GM21723 (cell line): ENCODE measurements at regions not wholly inside any gene's neighbourhood (a gene's known extent, or its start where the extent isn't known, plus 50 kb on each side); places are given as distances from the start of the nearest gene placed in this dataset.
"Not testable (repeated sequence)": the region's sequence is repeated elsewhere in the genome, so short reads cannot be mapped to it uniquely, and the experiment has no call there.

Source experiments
- ATAC-seq: cut with Tn5 transposase; IDR thresholded peaks from one replicate; pipeline ENCODE4 v1.9.1; 2021; ENCODE audit warnings: mild to moderate bottlenecking, moderate library complexity; ENCODE audit not compliant: unreplicated experiment

- ATAC-seq: no peak
These were observed 86.8 kb upstream of the CCDC71L start for GRCh38 chr7:106747804-106748203.

- ATAC-seq: no peak
These were observed 88.2 kb upstream of the CCDC71L start for GRCh38 chr7:106749165-106749564.

GRCh38 chr7:106750773-106751172 lies 89.8 kb upstream of the CCDC71L start:
- no peak for ATAC-seq

GRCh38 chr7:106752367-106752766 lies 91.4 kb upstream of the CCDC71L start:
- ATAC-seq: no peak

- not testable (repeated sequence) for ATAC-seq
These were observed 94.1 kb upstream of the CCDC71L start for GRCh38 chr7:106755024-106755423.

GRCh38 chr7:106755641-106756040 lies 94.7 kb upstream of the CCDC71L start:
- no peak for ATAC-seq

GRCh38 chr7:106756071-106756470 lies 95.1 kb upstream of the CCDC71L start:
- ATAC-seq: no peak

GRCh38 chr7:106756884-106757283 lies 95.9 kb upstream of the CCDC71L start:
- no peak for ATAC-seq

- no peak for ATAC-seq
These were observed 96.9 kb upstream of the CCDC71L start for GRCh38 chr7:106757846-106758245.

GRCh38 chr7:106762845-106763244 lies 101.9 kb upstream of the CCDC71L start:
- not testable (repeated sequence) for ATAC-seq

- ATAC-seq: no peak
These were observed 101.4 kb upstream of the PIK3CG start for GRCh38 chr7:106763717-106764116.

- no peak for ATAC-seq
These were observed 99.2 kb upstream of the PIK3CG start for GRCh38 chr7:106765727-106766355.

GRCh38 chr7:106766551-106766950 lies 98.5 kb upstream of the PIK3CG start:
- ATAC-seq: no peak

GRCh38 chr7:106767078-106767477 lies 98.0 kb upstream of the PIK3CG start:
- no peak for ATAC-seq

- peak; percentile 80 for ATAC-seq
These were observed 97.4 kb upstream of the PIK3CG start for GRCh38 chr7:106767498-106768323.

GRCh38 chr7:106768324-106768751 lies 96.7 kb upstream of the PIK3CG start:
- peak; percentile 76 for ATAC-seq

GRCh38 chr7:106770191-106770590 lies 94.9 kb upstream of the PIK3CG start:
- ATAC-seq: no peak

- no peak for ATAC-seq
These were observed 92.4 kb upstream of the PIK3CG start for GRCh38 chr7:106772655-106773108.

- no peak for ATAC-seq
These were observed 91.9 kb upstream of the PIK3CG start for GRCh38 chr7:106773228-106773627.

- no peak for ATAC-seq
These were observed 91.4 kb upstream of the PIK3CG start for GRCh38 chr7:106773721-106774120.

GRCh38 chr7:106774213-106774767 lies 90.8 kb upstream of the PIK3CG start:
- no peak for ATAC-seq
